GM21381 (cell line): ENCODE measurements at regions not wholly inside any gene's neighbourhood (a gene's known extent, or its start where the extent isn't known, plus 50 kb on each side); places are given as distances from the start of the nearest gene placed in this dataset.

Source experiments
- ATAC-seq: cut with Tn5 transposase; IDR thresholded peaks from one replicate; pipeline ENCODE4 v1.9.1; 2021; ENCODE audit warnings: mild to moderate bottlenecking, moderate library complexity; ENCODE audit not compliant: unreplicated experiment

- no peak for ATAC-seq
Observed at GRCh38 chrX:30951003-30951402, 61.9 kb upstream of the TAB3 start.

- no peak for ATAC-seq
Observed at GRCh38 chrX:30950391-30950790, 61.3 kb upstream of the TAB3 start.

GRCh38 chrX:30949554-30949953 is 60.5 kb upstream of the TAB3 start:
- no peak for ATAC-seq

- ATAC-seq, result no peak
Observed at GRCh38 chrX:30948626-30949025, 59.6 kb upstream of the TAB3 start.

- ATAC-seq, result no peak
Observed at GRCh38 chrX:30948051-30948450, 59.0 kb upstream of the TAB3 start.

- ATAC-seq, result no peak
Observed at GRCh38 chrX:30943984-30944383, 54.9 kb upstream of the TAB3 start.

GRCh38 chrX:30941898-30942297 is 52.8 kb upstream of the TAB3 start:
- no peak for ATAC-seq

GRCh38 chrX:30939928-30940327 is 50.9 kb upstream of the TAB3 start:
- no peak for ATAC-seq
